Natural killer cell (primary cell): ENCODE measurements at regions not wholly inside any gene's neighbourhood (a gene's known extent, or its start where the extent isn't known, plus 50 kb on each side); places are given as distances from the start of the nearest gene placed in this dataset.
"Not testable (repeated sequence)": the region's sequence is repeated elsewhere in the genome, so short reads cannot be mapped to it uniquely, and the experiment has no call there.

Experiments used
- ATAC-seq, 3 donors: fragments of 150-1000 bp in 2 of 3; fragments of 200-7000 bp in 1 of 3; cut with Tn5 transposase; 1 replicate in 1 of 3; 2 replicates in 2 of 3; pipeline ENCODE4 v1.10.0; 2021; ENCODE audit warnings: mild to moderate bottlenecking in 2 of 3, moderate library complexity in 2 of 3
- DNase-seq, 2 donors: peaks; one replicate each; pipeline versions ENCODE4 v3.0.0 to v3.0.0-alpha.2; 2013 to 2021; ENCODE audit warnings: mixed read lengths in 1 of 2
- H3K27ac ChIP-seq: one replicate; pipeline ENCODE4 v1.5.1; 2013; ENCODE audit warnings: mild to moderate bottlenecking, low read length
- H3K27me3 ChIP-seq: one replicate; pipeline ENCODE4 v1.6.1; 2013; ENCODE audit warnings: low read length; ENCODE audit not compliant: control insufficient read depth, insufficient read depth
- H3K36me3 ChIP-seq: one replicate; pipeline ENCODE4 v1.6.1; 2013; ENCODE audit warnings: low read length; ENCODE audit not compliant: control insufficient read depth, insufficient read depth
- H3K4me1 ChIP-seq: one replicate; pipeline ENCODE4 v1.6.1; 2013; ENCODE audit warnings: low read length; ENCODE audit not compliant: control insufficient read depth, insufficient read depth
- H3K4me3 ChIP-seq: one replicate; pipeline ENCODE4 v1.5.1; 2013; ENCODE audit warnings: low read length
- H3K9me3 ChIP-seq: one replicate; pipeline ENCODE4 v1.6.1; 2013; ENCODE audit warnings: low read length; ENCODE audit not compliant: control insufficient read depth, insufficient read depth
- H3K27ac Mint-ChIP-seq, 2 donors: one replicate each; pipeline ENCODE4 v1.8.0; 2022; ENCODE audit warnings: mild to moderate bottlenecking in 2 of 2, mixed read lengths in 2 of 2, moderate library complexity in 1 of 2
- H3K27me3 Mint-ChIP-seq, 2 donors: one replicate each; pipeline ENCODE4 v1.8.0; 2022; ENCODE audit warnings: low read depth in 2 of 2, mixed read lengths in 2 of 2
- H3K36me3 Mint-ChIP-seq: one replicate; pipeline ENCODE4 v1.8.0; 2022; ENCODE audit warnings: mixed read lengths
- H3K4me1 Mint-ChIP-seq, 2 donors: one replicate each; pipeline ENCODE4 v1.8.0; 2022; ENCODE audit warnings: mixed read lengths in 2 of 2
- H3K4me3 Mint-ChIP-seq: one replicate; pipeline ENCODE4 v1.8.0; 2022; ENCODE audit warnings: mild to moderate bottlenecking, moderate library complexity, mixed read lengths
- H3K9me3 Mint-ChIP-seq, 2 donors: one replicate each; pipeline ENCODE4 v1.8.0; 2022; ENCODE audit warnings: mixed read lengths in 2 of 2
- WGBS: methylation state at CpG from one replicate; pipeline ENCODE4 v1.1.7; 2013; ENCODE audit warnings: missing lambda C conversion rate; ENCODE audit not compliant: insufficient coverage; 5-methylcytosine and 5-hydroxymethylcytosine counted together
- intact Hi-C: fragments of 100-400 bp; cut with micrococcal nuclease; formaldehyde crosslinking; loops from one replicate; pipeline ENCODE4 v1.14.2; 2022

GRCh38 chr2:87410371-87410770, 337.5 kb upstream of the PLGLB2 start:
- H3K4me3 ChIP-seq, H3K27me3 Mint-ChIP-seq, H3K4me1 ChIP-seq, H3K4me1 Mint-ChIP-seq, DNase-seq, H3K27ac ChIP-seq, H3K9me3 ChIP-seq, H3K36me3 Mint-ChIP-seq, ATAC-seq, H3K4me3 Mint-ChIP-seq, H3K27me3 ChIP-seq, H3K36me3 ChIP-seq, intact Hi-C loops, H3K27ac Mint-ChIP-seq, H3K9me3 Mint-ChIP-seq: not testable (repeated sequence)
- WGBS, result 92% methylated on average over 3 of the region's 3 CpGs

GRCh38 chr2:87412036-87412820, 335.7 kb upstream of the PLGLB2 start:
- H3K4me3 ChIP-seq, H3K4me1 Mint-ChIP-seq, H3K36me3 ChIP-seq, H3K9me3 Mint-ChIP-seq, H3K27ac ChIP-seq, H3K4me1 ChIP-seq, DNase-seq, ATAC-seq, H3K27me3 ChIP-seq, H3K27ac Mint-ChIP-seq, H3K36me3 Mint-ChIP-seq, H3K9me3 ChIP-seq, intact Hi-C loops, H3K4me3 Mint-ChIP-seq, H3K27me3 Mint-ChIP-seq: not testable (repeated sequence)
- 96% methylated on average over 1 of the region's 7 CpGs for WGBS

GRCh38 chr2:87414331-87414730, 333.6 kb upstream of the PLGLB2 start:
- H3K36me3 ChIP-seq, DNase-seq, H3K4me1 Mint-ChIP-seq, H3K27ac ChIP-seq, H3K9me3 ChIP-seq, H3K27me3 ChIP-seq, H3K4me1 ChIP-seq, intact Hi-C loops, H3K4me3 Mint-ChIP-seq, H3K36me3 Mint-ChIP-seq, H3K4me3 ChIP-seq, H3K9me3 Mint-ChIP-seq, ATAC-seq, H3K27me3 Mint-ChIP-seq, H3K27ac Mint-ChIP-seq: not testable (repeated sequence)
- WGBS, result 43% methylated on average over 1 of the region's 1 CpG

GRCh38 chr2:87414795-87415570, 332.9 kb upstream of the PLGLB2 start:
- H3K27me3 Mint-ChIP-seq, H3K4me1 ChIP-seq, H3K4me3 Mint-ChIP-seq, intact Hi-C loops, H3K27ac Mint-ChIP-seq, H3K9me3 ChIP-seq, H3K4me3 ChIP-seq, H3K9me3 Mint-ChIP-seq, ATAC-seq, H3K27ac ChIP-seq, DNase-seq, H3K4me1 Mint-ChIP-seq, H3K36me3 Mint-ChIP-seq, H3K36me3 ChIP-seq, H3K27me3 ChIP-seq: not testable (repeated sequence)
- 92% methylated on average over 8 of the region's 10 CpGs for WGBS

GRCh38 chr2:87415586-87416265, 332.2 kb upstream of the PLGLB2 start:
- H3K4me1 ChIP-seq, H3K36me3 ChIP-seq, H3K27ac Mint-ChIP-seq, H3K4me3 Mint-ChIP-seq, H3K4me3 ChIP-seq, H3K4me1 Mint-ChIP-seq, ATAC-seq, intact Hi-C loops, DNase-seq, H3K27me3 ChIP-seq, H3K27ac ChIP-seq, H3K36me3 Mint-ChIP-seq, H3K9me3 ChIP-seq, H3K9me3 Mint-ChIP-seq, H3K27me3 Mint-ChIP-seq: not testable (repeated sequence)
- 43% methylated on average over 1 of the region's 1 CpG for WGBS

GRCh38 chr2:87416266-87416592, 331.7 kb upstream of the PLGLB2 start:
- H3K27ac Mint-ChIP-seq, result not testable (repeated sequence)

GRCh38 chr2:87417147-87417546, 330.7 kb upstream of the PLGLB2 start:
- H3K4me1 ChIP-seq, H3K27me3 Mint-ChIP-seq, H3K36me3 ChIP-seq, H3K9me3 Mint-ChIP-seq, H3K4me1 Mint-ChIP-seq, H3K4me3 Mint-ChIP-seq, H3K27me3 ChIP-seq, H3K36me3 Mint-ChIP-seq, H3K27ac Mint-ChIP-seq, H3K4me3 ChIP-seq, intact Hi-C loops, H3K27ac ChIP-seq, H3K9me3 ChIP-seq, DNase-seq, ATAC-seq: not testable (repeated sequence)
- 88% methylated on average over 2 of the region's 6 CpGs for WGBS

More at GRCh38 chr2:87416266-87416592, 331.7 kb upstream of the PLGLB2 start:
- H3K27ac ChIP-seq, H3K4me1 Mint-ChIP-seq, intact Hi-C loops, H3K36me3 Mint-ChIP-seq, H3K27me3 Mint-ChIP-seq, H3K4me3 ChIP-seq, H3K4me3 Mint-ChIP-seq, H3K36me3 ChIP-seq, H3K4me1 ChIP-seq, H3K9me3 ChIP-seq, ATAC-seq, DNase-seq, H3K9me3 Mint-ChIP-seq, H3K27me3 ChIP-seq: not testable (repeated sequence)
- 90% methylated on average over 1 of the region's 1 CpG for WGBS
